Glomerular visceral epithelial cell (primary cell): ENCODE measurements at regions not wholly inside any gene's neighbourhood (a gene's known extent, or its start where the extent isn't known, plus 50 kb on each side); places are given as distances from the start of the nearest gene placed in this dataset.
A peak's percentile ranks its signal among the peaks of the same experiment; 100 is the strongest.
"Not testable (repeated sequence)": the region's sequence is repeated elsewhere in the genome, so short reads cannot be mapped to it uniquely, and the experiment has no call there.

ENCODE experiments used
- DNase-seq: peaks from one replicate; pipeline ENCODE4 v3.0.0-alpha.2; 2016; ENCODE audit errors: extremely low spot score

DNA sequence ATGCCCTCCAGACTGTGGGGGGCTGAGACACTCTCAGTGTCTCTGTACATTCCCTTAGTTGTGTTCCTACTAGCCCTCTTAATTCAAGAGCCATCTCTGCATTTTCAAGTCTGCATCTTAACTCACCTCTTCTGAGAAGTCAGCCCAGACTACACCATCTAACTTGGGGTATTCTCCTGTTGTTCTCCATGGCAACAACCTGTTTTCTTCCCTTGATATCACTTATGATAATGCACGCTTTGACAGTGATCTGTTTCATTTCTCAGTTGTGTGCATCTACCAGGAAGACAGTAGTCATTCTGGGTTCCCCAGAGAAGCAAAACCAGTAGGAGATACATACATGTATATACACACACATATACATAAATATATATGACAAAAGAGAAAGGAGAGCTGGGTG is 707.3 kb upstream of the IGFBP3 start:
- no peak for DNase-seq

GRCh38 chr7:46626691-46627310 is 705.7 kb upstream of the IGFBP3 start:
- no peak for DNase-seq

GRCh38 chr7:46626261-46626660 is 705.2 kb upstream of the IGFBP3 start:
- DNase-seq = no peak

GRCh38 chr7:46625032-46625431 is 704.0 kb upstream of the IGFBP3 start:
- DNase-seq = no peak

DNA sequence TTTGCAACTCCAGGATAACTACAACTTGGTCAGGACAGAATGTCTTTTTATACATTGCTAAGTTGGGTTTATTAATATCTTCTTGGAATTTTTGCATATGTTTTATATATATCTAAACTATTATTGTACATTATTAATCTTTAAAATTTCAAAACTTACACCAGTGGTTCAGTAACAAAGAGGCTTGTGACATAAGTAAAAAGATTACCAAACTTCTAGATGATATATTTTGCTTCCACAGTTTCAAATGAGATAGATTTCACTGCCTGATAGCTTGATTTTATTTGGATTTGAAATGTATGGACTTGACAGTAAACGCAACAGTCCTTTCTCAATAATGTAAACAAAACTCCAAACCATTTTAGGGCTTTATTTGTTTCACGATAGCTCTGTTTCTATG is 701.2 kb upstream of the IGFBP3 start:
- DNase-seq = no peak

- DNase-seq = no peak
Measured at GRCh38 chr7:46619723-46620310, 698.7 kb upstream of the IGFBP3 start.

DNA sequence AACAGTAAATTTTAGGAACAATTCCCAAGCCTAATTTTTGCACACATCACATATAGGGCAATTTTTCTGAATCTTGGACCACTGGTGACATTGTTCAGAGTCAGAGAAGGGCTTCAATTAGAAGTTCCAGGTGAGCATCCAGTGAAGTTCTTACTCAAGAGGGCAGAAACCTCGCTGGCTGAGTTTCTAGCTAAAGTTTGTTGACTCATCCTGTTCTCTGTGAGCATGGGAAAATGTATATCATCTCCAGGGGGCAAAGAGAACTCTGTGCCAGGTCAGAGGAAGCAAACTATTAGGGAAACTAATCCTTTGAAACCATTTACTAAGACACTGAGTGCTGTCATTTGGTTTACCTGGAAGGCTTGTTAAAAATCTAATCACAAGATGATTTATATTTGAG is 695.6 kb upstream of the IGFBP3 start:
- DNase-seq = peak; percentile 15

- DNase-seq = no peak
Measured at GRCh38 chr7:46613551-46613950, 692.5 kb upstream of the IGFBP3 start.

DNA sequence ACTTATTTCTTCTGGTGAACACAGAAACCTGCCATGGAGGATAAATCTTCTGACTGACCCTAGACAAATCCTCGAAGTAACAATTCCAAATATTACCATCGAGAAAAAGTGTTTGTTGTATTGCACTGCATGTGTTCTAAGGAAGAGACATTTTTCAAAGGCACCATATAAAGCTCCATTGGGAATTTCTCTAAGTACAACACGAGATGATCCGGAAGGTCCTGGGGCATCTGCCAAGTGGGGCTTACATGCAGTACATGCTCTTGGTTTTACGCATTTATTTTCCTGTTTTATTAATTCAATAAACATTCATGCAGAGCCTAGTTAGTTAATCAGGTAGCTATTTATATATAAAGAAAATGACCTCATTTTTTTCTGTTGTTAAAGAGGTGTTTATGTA is 692.0 kb upstream of the IGFBP3 start:
- DNase-seq = no peak

GRCh38 chr7:46611508-46611907 is 690.4 kb upstream of the IGFBP3 start:
- no peak for DNase-seq

DNA sequence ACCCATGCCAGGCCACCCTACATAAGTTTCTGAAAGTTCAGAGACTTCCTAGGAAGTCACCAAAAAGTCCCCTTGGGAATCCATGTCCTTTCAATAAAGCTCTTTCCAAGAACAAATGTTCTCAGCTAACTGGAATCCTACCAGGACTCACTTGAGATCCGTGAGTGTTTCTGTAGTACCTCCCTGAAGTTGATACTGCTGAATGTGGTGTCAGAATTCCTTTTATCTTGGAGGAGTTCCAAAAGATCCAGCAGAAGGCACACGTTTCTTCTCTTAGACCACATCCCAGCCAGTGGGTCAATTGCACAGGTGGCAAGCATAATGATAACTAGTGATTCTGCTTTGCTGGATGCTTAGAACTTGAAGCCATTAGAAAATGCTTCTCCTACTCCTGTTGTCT is 689.7 kb upstream of the IGFBP3 start:
- DNase-seq = peak; percentile 11

DNA sequence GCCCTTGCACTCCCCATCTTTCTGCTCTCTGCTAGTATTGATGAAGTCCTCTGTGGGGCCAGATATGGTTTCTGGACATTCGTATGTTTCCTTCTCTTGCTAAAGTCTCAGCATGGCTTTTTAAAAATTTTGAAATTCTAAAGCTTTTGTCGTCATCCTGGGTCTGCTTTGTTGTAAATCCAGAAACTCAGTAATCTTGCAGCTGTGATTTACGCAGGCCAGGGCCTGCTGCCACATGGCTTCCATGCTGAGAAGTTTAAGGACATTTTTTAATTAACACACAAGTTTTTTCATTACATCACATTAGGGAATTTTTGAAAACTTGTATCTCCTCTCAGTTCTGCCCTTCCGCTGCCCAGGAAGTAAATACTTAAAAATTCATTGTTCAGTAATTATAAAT is 686.1 kb upstream of the IGFBP3 start:
- no peak for DNase-seq

DNA sequence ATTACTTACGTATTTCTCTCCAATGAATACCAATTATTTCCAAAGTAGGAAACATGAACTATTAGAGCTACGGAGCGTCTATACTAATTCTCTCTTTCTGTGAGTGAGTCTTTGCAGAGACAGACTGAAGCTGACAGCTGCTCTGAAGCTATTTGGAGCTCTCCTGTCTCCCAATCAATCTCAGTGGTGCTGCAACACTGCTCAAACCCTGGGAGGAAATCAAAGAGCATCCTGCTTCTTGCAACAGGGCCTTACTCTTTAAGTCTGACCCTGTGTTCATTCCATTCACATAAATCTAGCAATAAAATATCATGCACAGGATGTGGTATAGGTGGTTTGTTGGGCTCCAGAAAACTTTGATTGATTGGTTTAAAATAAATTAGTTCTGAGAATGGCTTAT is 685.7 kb upstream of the IGFBP3 start:
- no peak for DNase-seq

- DNase-seq = no peak
Measured at GRCh38 chr7:46604241-46604661, 683.2 kb upstream of the IGFBP3 start.

DNA sequence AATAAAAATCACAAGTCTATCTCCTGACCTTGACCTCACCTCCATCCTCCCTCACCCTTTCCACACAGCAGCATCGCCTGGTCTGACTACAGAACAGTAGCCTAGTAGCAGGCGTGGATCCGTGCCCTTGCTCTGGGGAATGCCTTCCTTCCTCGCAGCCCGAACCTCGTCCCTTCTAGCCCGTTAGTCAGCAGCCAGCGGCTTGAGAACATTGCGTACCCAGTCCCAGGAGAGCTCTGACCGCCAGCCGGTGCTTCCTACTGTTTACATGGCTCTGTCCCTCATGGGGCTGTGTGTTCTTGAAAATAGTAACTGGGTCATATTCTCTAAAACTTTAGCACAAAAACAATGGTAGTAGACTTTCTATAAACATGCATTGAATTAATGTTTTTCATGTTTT is 682.7 kb upstream of the IGFBP3 start:
- no peak for DNase-seq

GRCh38 chr7:46603296-46603752 is 682.3 kb upstream of the IGFBP3 start:
- no peak for DNase-seq

- no peak for DNase-seq
Measured at GRCh38 chr7:46600340-46600739, 679.3 kb upstream of the IGFBP3 start.

GRCh38 chr7:46594831-46595230 is 673.8 kb upstream of the IGFBP3 start:
- not testable (repeated sequence) for DNase-seq

DNA sequence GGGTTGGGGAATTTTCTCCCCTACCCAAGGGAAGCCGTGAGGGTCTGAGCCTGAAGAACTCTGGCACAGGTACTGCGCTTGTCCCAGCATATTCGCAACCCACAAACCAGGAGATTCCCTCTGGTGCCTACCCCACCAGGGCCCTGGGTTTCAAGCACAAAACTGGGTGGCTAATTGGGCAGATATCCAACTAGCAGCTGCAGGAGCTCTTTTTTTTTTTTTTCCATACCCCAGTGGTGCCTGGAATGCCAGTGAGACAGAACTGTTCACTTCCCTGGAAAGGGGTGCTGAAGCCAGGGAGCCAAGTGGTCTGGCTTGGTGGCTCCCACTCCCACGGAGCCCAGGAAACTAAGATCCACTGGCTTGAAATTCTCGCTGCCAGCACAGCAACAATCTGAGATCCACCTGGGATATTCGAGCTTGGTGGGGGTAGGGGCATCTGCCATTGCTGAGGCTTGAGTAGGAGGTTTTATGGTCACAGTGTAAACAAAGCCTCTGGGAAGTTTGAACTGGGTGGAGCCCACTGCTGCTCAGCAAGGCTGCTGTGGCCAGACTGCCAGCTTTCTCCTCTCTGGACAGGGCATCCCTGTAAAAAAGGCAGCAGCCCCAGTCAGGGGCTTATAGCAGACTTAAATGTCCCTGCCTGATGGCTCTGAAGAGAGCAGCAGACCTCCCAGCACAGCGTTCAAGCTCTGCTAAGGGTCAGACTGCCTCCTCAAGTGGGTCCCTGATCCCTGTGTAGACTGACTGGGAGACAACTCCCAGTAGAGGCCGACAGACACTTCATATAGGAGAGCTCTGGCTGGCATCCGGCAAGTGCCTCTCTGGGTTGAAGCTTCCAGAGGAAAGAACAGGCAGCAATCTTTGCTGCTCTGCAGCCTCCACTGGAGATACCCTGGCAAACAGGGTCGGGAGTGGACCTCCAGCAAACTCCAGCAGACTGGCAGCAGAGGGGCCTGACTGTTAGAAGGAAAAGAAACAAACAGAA is 670.1 kb upstream of the IGFBP3 start:
- DNase-seq = peak; percentile 18

DNA sequence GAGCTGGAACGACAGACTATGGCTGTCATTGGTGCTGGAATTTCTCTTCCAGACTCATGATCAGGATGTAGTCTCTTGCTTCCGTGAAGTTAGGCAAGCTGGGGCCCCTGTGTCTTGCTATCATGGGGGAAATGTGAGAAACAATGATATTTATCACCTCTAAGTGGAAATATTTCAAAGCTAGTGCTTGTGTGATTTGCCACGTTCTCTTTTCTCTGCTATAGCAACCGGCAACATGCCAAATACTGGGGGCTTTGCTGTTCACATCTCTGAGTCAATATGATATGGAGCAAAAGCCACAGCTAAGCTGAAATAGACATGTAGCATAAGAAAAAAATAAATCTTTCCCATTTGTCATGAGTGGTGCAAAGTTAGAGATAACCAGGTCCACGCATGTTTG is 668.2 kb upstream of the IGFBP3 start:
- DNase-seq = no peak

GRCh38 chr7:46586406-46586805 is 665.3 kb upstream of the IGFBP3 start:
- peak; percentile 5 for DNase-seq

DNA sequence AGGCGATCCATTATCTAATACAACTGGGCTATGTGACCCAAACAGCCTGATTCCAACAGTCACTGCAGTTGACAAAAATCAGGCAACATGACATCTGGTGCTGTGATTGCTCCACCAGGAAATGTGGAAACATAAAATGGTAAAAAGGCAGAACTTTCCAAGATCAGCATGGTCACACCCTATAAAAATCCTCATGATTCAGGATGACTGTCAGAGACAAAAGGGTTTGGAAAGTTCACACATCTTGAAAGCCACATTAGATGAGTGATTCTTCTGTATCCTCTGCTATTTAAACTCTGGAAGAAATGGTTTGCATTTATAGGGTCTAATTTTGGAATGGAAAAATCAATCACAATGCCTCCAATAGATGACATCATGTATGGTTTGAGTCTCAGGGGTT is 662.6 kb upstream of the IGFBP3 start:
- DNase-seq = no peak

DNA sequence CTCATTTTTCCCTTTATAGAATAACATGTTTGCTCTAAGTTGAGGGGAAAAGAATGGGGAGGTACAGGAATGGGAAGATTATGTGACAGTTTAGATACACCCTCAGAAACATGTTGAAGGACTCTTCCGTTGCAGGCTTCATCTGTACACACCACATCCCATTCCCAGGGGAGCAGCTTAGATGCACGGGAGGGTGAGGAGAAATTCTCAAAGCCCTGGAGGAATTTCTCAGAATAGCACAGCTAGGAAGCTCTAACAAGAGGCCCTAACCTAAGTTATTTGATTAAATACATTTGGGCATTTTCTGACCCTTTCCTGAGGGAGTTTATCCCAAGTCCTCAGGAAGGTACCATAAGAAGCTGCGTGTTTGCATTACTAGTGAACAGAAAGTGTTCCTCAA is 660.2 kb upstream of the IGFBP3 start:
- DNase-seq = no peak
